ENCODE measurements at regions not wholly inside any gene's neighbourhood (a gene's known extent, or its start where the extent isn't known, plus 50 kb on each side); places are given as distances from the start of the nearest gene placed in this dataset.

DNA sequence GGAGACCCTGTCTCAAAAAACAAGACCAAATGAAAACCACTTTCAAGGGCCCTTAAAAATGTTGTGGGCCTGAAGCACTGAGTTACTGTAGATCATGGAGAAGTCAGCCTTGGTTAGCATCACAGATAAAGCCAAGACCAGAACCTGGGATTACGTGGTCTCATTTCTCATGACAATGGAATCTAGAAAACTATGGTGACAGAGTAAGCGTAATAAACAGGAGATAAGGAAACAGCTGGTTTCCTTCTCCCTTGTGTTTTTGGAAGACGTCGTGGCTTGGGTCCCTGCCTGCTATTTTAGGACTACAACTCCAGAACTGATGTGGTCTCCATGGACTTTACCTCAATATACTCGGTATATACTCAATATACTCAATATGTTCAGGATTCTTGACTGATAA lies 180.7 kb upstream of the ZFHX3 start:
- peaks cover 0 to 9% (median 0%) of the 10 kb centered on the region in 8 donors for H3K9me3 Mint-ChIP-seq
- H3K36me3 ChIP-seq (ENCODE audit: insufficient read depth, low read length) = no peaks in the 10 kb centered on the region

DNA sequence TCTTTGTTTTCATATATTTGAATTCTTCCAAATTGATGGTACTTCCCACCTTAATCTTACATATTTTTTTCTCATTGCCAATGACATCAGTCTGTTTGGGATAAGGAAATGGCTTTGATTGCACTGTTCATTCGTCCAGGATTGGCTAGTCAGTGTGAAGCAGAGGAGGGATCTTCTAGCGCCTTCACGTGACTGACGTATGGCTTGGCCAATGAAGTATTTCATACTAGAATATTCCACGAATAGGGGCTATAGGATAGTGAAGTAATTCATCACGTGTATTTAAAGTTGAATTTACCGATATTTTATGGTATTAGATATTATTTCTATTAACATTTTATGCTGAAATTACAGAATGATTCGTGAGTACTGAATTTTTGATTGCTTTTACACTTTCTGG lies 178.7 kb upstream of the ZFHX3 start:
- no peak for DNase-seq
- Histone ChIP-seq H3K27ac (ENCODE audit: low read depth, low read length) (no peak overlapping the region), H3K4me3 (ENCODE audit: low read length in 2 of 2) (no peak overlapping the region), H3K27me3 (ENCODE audit: insufficient read depth, low read length) (no peaks in the 10 kb centered on the region), H3K9me3 (ENCODE audit: control insufficient read depth in 1 of 2, low read length in 2 of 2) (no peaks in the 10 kb centered on the region), H3K4me1 (ENCODE audit: insufficient read depth, low read length) (no peaks in the 10 kb centered on the region), H3K36me3 (ENCODE audit: insufficient read depth, low read length) (no peaks in the 10 kb centered on the region)
- H3K4me1 Mint-ChIP-seq = no peaks in the 10 kb centered on the region
- H3K36me3 Mint-ChIP-seq = no peaks in the 10 kb centered on the region
- H3K27me3 Mint-ChIP-seq = no peaks in the 10 kb centered on the region
- no peak overlapping the region for H3K4me3 Mint-ChIP-seq
- ChIA-PET POLR2A (ENCODE audit: partially characterized antibody) (no interaction called here), CTCF (ENCODE audit: partially characterized antibody) (no interaction called here)
- intact Hi-C loops (cut with micrococcal nuclease) = no loop called here
- no peak overlapping the region for H3K27ac Mint-ChIP-seq
- peaks cover 0 to 5% (median 0%) of the 10 kb centered on the region in 8 donors for H3K9me3 Mint-ChIP-seq

More for the DNA sequence above, 180.7 kb upstream of the ZFHX3 start:
- intact Hi-C loops (cut with micrococcal nuclease) = no loop called here
- H3K27ac ChIP-seq (ENCODE audit: low read depth, low read length) = no peak overlapping the region
- H3K4me1 ChIP-seq (ENCODE audit: insufficient read depth, low read length) = no peaks in the 10 kb centered on the region
- Mint-ChIP-seq H3K27ac (no peak overlapping the region), H3K27me3 (no peaks in the 10 kb centered on the region), H3K4me3 (no peak overlapping the region), H3K4me1 (no peaks in the 10 kb centered on the region), H3K36me3 (no peaks in the 10 kb centered on the region)
- POLR2A ChIA-PET (ENCODE audit: partially characterized antibody) = no interaction called here
- CTCF ChIA-PET (ENCODE audit: partially characterized antibody) = no interaction called here
- H3K9me3 ChIP-seq (ENCODE audit: control insufficient read depth in 1 of 2, low read length in 2 of 2) = no peaks in the 10 kb centered on the region
- no peaks in the 10 kb centered on the region for H3K27me3 ChIP-seq (ENCODE audit: insufficient read depth, low read length)
- no peak for DNase-seq
- H3K4me3 ChIP-seq (ENCODE audit: low read length in 2 of 2) = no peak overlapping the region

DNA sequence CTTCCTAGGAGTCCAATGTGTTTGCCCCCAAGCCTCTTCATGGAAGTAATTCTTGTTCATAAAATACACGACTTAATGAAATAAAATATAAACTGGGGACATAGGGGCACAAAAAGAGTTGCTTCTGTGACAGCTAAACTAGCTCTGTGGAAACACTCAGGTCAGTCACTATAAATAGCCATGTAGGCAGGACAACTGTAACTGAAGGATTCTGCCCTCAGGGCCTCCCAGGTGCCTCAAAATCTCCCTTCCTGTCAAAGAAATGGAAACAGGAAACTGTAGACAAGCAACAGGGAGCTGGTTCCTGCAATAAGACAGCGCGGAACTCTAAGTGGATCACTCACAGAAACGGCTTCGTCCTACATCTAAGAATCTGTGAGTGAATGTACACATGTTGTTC lies 178.1 kb upstream of the ZFHX3 start:
- H3K4me1 Mint-ChIP-seq = no peaks in the 10 kb centered on the region
- Histone ChIP-seq H3K36me3 (ENCODE audit: insufficient read depth, low read length) (no peaks in the 10 kb centered on the region), H3K4me3 (ENCODE audit: low read length in 2 of 2) (no peak overlapping the region), H3K4me1 (ENCODE audit: insufficient read depth, low read length) (no peaks in the 10 kb centered on the region), H3K9me3 (ENCODE audit: control insufficient read depth in 1 of 2, low read length in 2 of 2) (no peaks in the 10 kb centered on the region), H3K27me3 (ENCODE audit: insufficient read depth, low read length) (no peaks in the 10 kb centered on the region), H3K27ac (ENCODE audit: low read depth, low read length) (no peak overlapping the region)
- POLR2A ChIA-PET (ENCODE audit: partially characterized antibody) = no interaction called here
- H3K9me3 Mint-ChIP-seq = peaks cover 0 to 5% (median 0%) of the 10 kb centered on the region in 8 donors
- CTCF ChIA-PET (ENCODE audit: partially characterized antibody) = interaction anchor here (0.7 kb wide), 1 partner anchor 11 kb away, joined by 3 read pairs; no protein-coding TSS in a partner anchor
- DNase-seq = no peak
- H3K36me3 Mint-ChIP-seq = no peaks in the 10 kb centered on the region
- H3K27me3 Mint-ChIP-seq = no peaks in the 10 kb centered on the region
- H3K27ac Mint-ChIP-seq = no peak overlapping the region
- no peak overlapping the region for H3K4me3 Mint-ChIP-seq
- intact Hi-C loops (cut with micrococcal nuclease) = no loop called here

DNA sequence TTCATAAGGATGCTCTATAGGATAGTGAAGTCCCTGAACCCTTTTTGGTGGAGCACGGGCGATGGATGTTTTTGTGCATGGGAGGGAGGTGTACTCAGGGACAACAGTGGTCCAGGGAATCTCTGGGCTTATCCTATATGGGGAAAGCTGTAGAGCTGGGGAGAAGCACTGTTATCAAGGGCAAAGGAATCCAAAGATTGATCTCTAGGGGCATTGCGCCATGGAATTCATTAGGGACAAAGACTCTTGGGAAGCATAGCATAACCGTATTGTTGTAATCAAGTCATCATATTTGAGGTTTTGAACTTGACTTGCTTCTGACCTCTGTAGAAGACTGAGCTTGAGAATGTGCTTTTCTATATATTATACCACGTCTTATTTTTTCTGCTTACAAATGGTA lies 172.9 kb upstream of the ZFHX3 start:
- peaks cover 0 to 6% (median under 1%) of the 10 kb centered on the region in 8 donors for H3K9me3 Mint-ChIP-seq
- intact Hi-C loops (cut with micrococcal nuclease) = no loop called here
- H3K27ac Mint-ChIP-seq = no peak overlapping the region
- ChIA-PET POLR2A (ENCODE audit: partially characterized antibody) (no interaction called here), CTCF (ENCODE audit: partially characterized antibody) (no interaction called here)
- Histone ChIP-seq H3K27ac (ENCODE audit: low read depth, low read length) (no peak overlapping the region), H3K4me3 (ENCODE audit: low read length in 2 of 2) (no peak overlapping the region), H3K36me3 (ENCODE audit: insufficient read depth, low read length) (no peaks in the 10 kb centered on the region), H3K4me1 (ENCODE audit: insufficient read depth, low read length) (no peaks in the 10 kb centered on the region), H3K27me3 (ENCODE audit: insufficient read depth, low read length) (no peaks in the 10 kb centered on the region), H3K9me3 (ENCODE audit: control insufficient read depth in 1 of 2, low read length in 2 of 2) (no peaks in the 10 kb centered on the region)
- no peaks in the 10 kb centered on the region for H3K4me1 Mint-ChIP-seq
- no peak for DNase-seq
- H3K27me3 Mint-ChIP-seq = no peaks in the 10 kb centered on the region
- no peak overlapping the region for H3K4me3 Mint-ChIP-seq
- H3K36me3 Mint-ChIP-seq = no peaks in the 10 kb centered on the region

DNA sequence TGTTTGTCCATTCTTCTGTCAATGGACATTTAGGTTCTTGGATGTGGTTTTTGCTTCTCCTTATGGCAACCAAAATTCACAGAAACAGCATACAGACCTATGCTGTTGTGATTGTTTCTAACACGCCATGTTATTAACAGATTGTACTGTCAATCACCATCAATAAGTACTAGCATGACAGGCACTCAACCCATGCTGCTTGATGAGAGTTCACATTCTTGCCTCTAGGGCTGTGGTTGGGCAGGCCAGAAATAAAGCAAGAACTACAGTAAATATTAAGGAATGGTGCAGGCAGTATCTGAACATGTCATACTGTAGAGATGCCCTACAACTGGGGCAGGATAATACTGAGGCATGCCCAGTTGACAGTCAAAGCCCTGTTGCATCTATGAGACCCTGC lies 171.2 kb upstream of the ZFHX3 start:
- no peak for DNase-seq
- no peak overlapping the region for H3K27ac Mint-ChIP-seq
- H3K27me3 Mint-ChIP-seq = no peaks in the 10 kb centered on the region
- H3K4me3 Mint-ChIP-seq = no peak overlapping the region
- Histone ChIP-seq H3K36me3 (ENCODE audit: insufficient read depth, low read length) (no peaks in the 10 kb centered on the region), H3K27ac (ENCODE audit: low read depth, low read length) (no peak overlapping the region), H3K27me3 (ENCODE audit: insufficient read depth, low read length) (no peaks in the 10 kb centered on the region), H3K4me1 (ENCODE audit: insufficient read depth, low read length) (no peaks in the 10 kb centered on the region), H3K9me3 (ENCODE audit: control insufficient read depth in 1 of 2, low read length in 2 of 2) (no peaks in the 10 kb centered on the region), H3K4me3 (ENCODE audit: low read length in 2 of 2) (no peak overlapping the region)
- H3K9me3 Mint-ChIP-seq = peaks cover 0 to 12% (median 3%) of the 10 kb centered on the region in 8 donors
- H3K4me1 Mint-ChIP-seq = no peaks in the 10 kb centered on the region
- intact Hi-C loops (cut with micrococcal nuclease) = no loop called here
- CTCF ChIA-PET (ENCODE audit: partially characterized antibody) = no interaction called here
- POLR2A ChIA-PET (ENCODE audit: partially characterized antibody) = no interaction called here
- H3K36me3 Mint-ChIP-seq = no peaks in the 10 kb centered on the region

DNA sequence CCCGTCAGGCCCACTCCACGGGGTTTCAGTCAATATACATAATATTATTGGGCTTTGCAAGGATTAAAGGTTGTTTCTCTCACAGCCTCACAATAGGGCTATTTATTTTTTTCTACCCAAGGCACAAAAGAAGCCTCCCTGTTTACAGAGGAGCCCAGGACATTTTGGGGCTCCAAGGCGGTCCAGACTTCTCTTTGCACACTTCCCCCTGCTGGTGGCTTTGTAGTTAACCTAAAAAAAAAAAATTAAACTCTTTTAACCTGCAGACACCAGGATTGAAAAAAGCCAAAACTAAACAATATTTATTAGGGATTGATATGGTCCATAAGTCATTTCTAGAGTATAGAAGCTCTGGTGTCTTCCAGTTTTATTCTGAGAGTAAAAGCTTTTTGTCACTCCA lies 169.7 kb upstream of the ZFHX3 start:
- intact Hi-C loops (cut with micrococcal nuclease) = no loop called here
- H3K4me1 ChIP-seq (ENCODE audit: insufficient read depth, low read length) = no peaks in the 10 kb centered on the region
- no peak overlapping the region for H3K4me3 Mint-ChIP-seq
- H3K4me1 Mint-ChIP-seq = no peaks in the 10 kb centered on the region
- POLR2A ChIA-PET (ENCODE audit: partially characterized antibody) = no interaction called here
- H3K9me3 ChIP-seq (ENCODE audit: control insufficient read depth in 1 of 2, low read length in 2 of 2) = no peaks in the 10 kb centered on the region
- no peak overlapping the region for H3K27ac Mint-ChIP-seq
- H3K36me3 Mint-ChIP-seq = no peaks in the 10 kb centered on the region
- H3K4me3 ChIP-seq (ENCODE audit: low read length in 2 of 2) = no peak overlapping the region
- CTCF ChIA-PET (ENCODE audit: partially characterized antibody) = no interaction called here
- DNase-seq = no peak
- H3K27ac ChIP-seq (ENCODE audit: low read depth, low read length) = no peak overlapping the region
- no peaks in the 10 kb centered on the region for H3K36me3 ChIP-seq (ENCODE audit: insufficient read depth, low read length)
- H3K27me3 ChIP-seq (ENCODE audit: insufficient read depth, low read length) = no peaks in the 10 kb centered on the region
- peaks cover 0 to 12% (median 3%) of the 10 kb centered on the region in 8 donors for H3K9me3 Mint-ChIP-seq
- H3K27me3 Mint-ChIP-seq = peaks cover 0 to 2% of the 10 kb centered on the region in 2 donors

DNA sequence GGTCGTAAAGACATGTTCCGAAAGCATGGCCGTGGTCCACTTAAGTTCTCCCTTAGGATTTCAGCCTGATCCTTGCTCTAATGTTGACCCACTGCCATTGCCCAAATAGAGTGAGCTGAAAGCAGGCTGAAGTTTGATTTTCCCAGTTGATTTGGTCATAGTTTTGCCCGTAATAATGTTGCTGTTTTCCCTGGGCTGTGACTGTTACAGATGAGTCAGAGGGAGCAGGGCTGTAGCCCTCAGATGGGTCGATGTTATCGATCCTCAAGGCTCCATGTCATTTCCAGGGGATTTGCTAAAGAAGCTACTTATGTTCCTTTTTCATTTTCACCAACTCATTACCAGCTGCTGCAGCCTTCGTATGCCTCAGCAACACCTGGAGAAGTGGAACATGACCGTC lies 169.0 kb upstream of the ZFHX3 start:
- intact Hi-C loops (cut with micrococcal nuclease) = no loop called here
- H3K36me3 Mint-ChIP-seq = no peaks in the 10 kb centered on the region
- no peaks in the 10 kb centered on the region for H3K36me3 ChIP-seq (ENCODE audit: insufficient read depth, low read length)

More for the DNA sequence above, 169.0 kb upstream of the ZFHX3 start:
- H3K27me3 ChIP-seq (ENCODE audit: insufficient read depth, low read length) = no peaks in the 10 kb centered on the region
- Mint-ChIP-seq H3K27me3 (peaks cover 0 to 2% of the 10 kb centered on the region in 2 donors), H3K27ac (no peak overlapping the region), H3K9me3 (peaks cover 0 to 12% (median 3%) of the 10 kb centered on the region in 8 donors), H3K4me1 (no peaks in the 10 kb centered on the region), H3K4me3 (no peak overlapping the region)
- H3K4me1 ChIP-seq (ENCODE audit: insufficient read depth, low read length) = no peaks in the 10 kb centered on the region
- H3K27ac ChIP-seq (ENCODE audit: low read depth, low read length) = no peak overlapping the region
- ChIA-PET POLR2A (ENCODE audit: partially characterized antibody) (no interaction called here), CTCF (ENCODE audit: partially characterized antibody) (no interaction called here)
- no peak for DNase-seq
- no peak overlapping the region for H3K4me3 ChIP-seq (ENCODE audit: low read length in 2 of 2)
- no peaks in the 10 kb centered on the region for H3K9me3 ChIP-seq (ENCODE audit: control insufficient read depth in 1 of 2, low read length in 2 of 2)
